ENCODE measurements at regions not wholly inside any gene's neighbourhood (a gene's known extent, or its start where the extent isn't known, plus 50 kb on each side); places are given as distances from the start of the nearest gene placed in this dataset.

GRCh38 chr15:70264014-70264582 is 166.4 kb upstream of the TLE3 start:
- no peak overlapping the region for H3K27ac ChIP-seq (ENCODE audit: extremely low read depth, low read depth, low read length)
- POLR2A ChIA-PET, result no interaction called here
- TF ChIP-seq EWSR1 (IDR thresholded peaks at IDR 0.05; ENCODE audit: borderline replicate concordance, low read depth, partially characterized antibody) (no peak), EP400 (IDR thresholded peaks at IDR 0.05) (no peak), ZNF449 (CRISPR knock-in tag; IDR thresholded peaks at IDR 0.05) (no peak), HBP1 (CRISPR knock-in tag; IDR thresholded peaks at IDR 0.05) (no peak), ZSCAN32 (CRISPR knock-in tag; IDR thresholded peaks at IDR 0.05) (no peak), MAFG (tag; conservative IDR thresholded peaks at IDR 0.05) (no peak), TEAD4 (IDR thresholded peaks at IDR 0.05; ENCODE audit: low read length) (no peak), TEAD4 (CRISPR knock-in tag; IDR thresholded peaks at IDR 0.05; ENCODE audit: borderline replicate concordance) (no peak)
- no peak overlapping the region for H3K9ac ChIP-seq (ENCODE audit: insufficient read depth in 1 of 2, low read depth in 2 of 2, low read length in 2 of 2)
- intact Hi-C loops (cut with micrococcal nuclease), result loop anchor here (10.0 kb wide), 1 partner anchor 221 kb away; no protein-coding TSS in a partner anchor
- FAIRE-seq (no peak), DNase-seq (ENCODE audit: extremely low read depth in 1 of 4, low spot score in 3 of 4) (no peak), ATAC-seq (no peak)
- WGBS (ENCODE audit: insufficient coverage, low coverage, missing lambda C conversion rate), result 3% methylated on average over 15 of the region's 15 CpGs
- H3K27me3 ChIP-seq (ENCODE audit: control insufficient read depth in 2 of 2, insufficient read depth in 2 of 2, low read length in 2 of 2), result peaks cover 12 to 43% of the 10 kb centered on the region in 2 experiments; a peak in 3 of 5 replicates
- CTCF ChIA-PET (ENCODE audit: low intra/inter-chr PET ratio), result no interaction called here
- no peaks in the 10 kb centered on the region for H3K9me1 ChIP-seq (ENCODE audit: control insufficient read depth, insufficient read depth, low read length)
- H3K36me3 ChIP-seq (ENCODE audit: control insufficient read depth, insufficient read depth, low read length), result no peaks in the 10 kb centered on the region
- H3K9me3 ChIP-seq (replicated peaks; ENCODE audit: control insufficient read depth, insufficient read depth, low read depth, low read length), result no peaks in the 10 kb centered on the region
- H3K4me3 ChIP-seq, result no peak overlapping the region
- H3K4me1 ChIP-seq (replicated peaks in 1 of 2; ENCODE audit: control insufficient read depth in 2 of 2, insufficient read depth in 2 of 2, low read length in 2 of 2), result peaks cover under 1 to 2% of the 10 kb centered on the region in 2 experiments; a peak in 2 of 5 replicates
- H3K4me2 ChIP-seq (ENCODE audit: insufficient read depth, low read length), result no peak overlapping the region
- H4K20me1 ChIP-seq (replicated peaks; ENCODE audit: control insufficient read depth, insufficient read depth, low read length), result peaks cover 6% of the 10 kb centered on the region; the same call in 1 of the 2 replicates
- H2AFZ ChIP-seq (ENCODE audit: low read depth, low read length), result no peak overlapping the region
- in situ Hi-C loops (cut with MboI), result no loop called here
- H3K79me2 ChIP-seq (ENCODE audit: control insufficient read depth, insufficient read depth, low read length), result no peaks in the 10 kb centered on the region
- BruUV-seq (replicated peaks), result no TSS peak
